Coronary artery (tissue), 2 donors: ENCODE measurements at regions not wholly inside any gene's neighbourhood (a gene's known extent, or its start where the extent isn't known, plus 50 kb on each side); places are given as distances from the start of the nearest gene placed in this dataset.

Experiments
- DNase-seq: peaks from one replicate; pipeline ENCODE4 v3.0.0-alpha.2; 2017; ENCODE audit warnings: low spot score
- H3K27ac ChIP-seq, 2 donors: fragments of 200-600 bp; sonication (generic); one replicate each; pipeline ENCODE4 v1.5.1; 2016 to 2019
- H3K4me3 ChIP-seq: fragments of 200-600 bp; sonication (generic); 2 replicates; pipeline ENCODE4 v1.5.1; 2016; ENCODE audit warnings: mild to moderate bottlenecking, moderate library complexity
- CTCF ChIP-seq: fragments of 200-600 bp; sonication (generic); IDR thresholded peaks from one replicate; pipeline ENCODE4 v1.5.1; 2019; ENCODE audit warnings: antibody characterized with exemption

GRCh38 chr16:35198223-35199199 is 1739.1 kb downstream of the TP53TG3F start:
- Histone ChIP-seq H3K27ac (no peak overlapping the region), H3K4me3 (no peak overlapping the region)
- DNase-seq: peak; percentile 52
- no peak for TF ChIP-seq CTCF

GRCh38 chr16:35200662-35201061 is 1741.2 kb downstream of the TP53TG3F start:
- Histone ChIP-seq H3K27ac (no peak overlapping the region), H3K4me3 (no peak overlapping the region)
- TF ChIP-seq CTCF: no peak
- peak; percentile 49 for DNase-seq

- no peak for DNase-seq
- Histone ChIP-seq H3K27ac (no peak overlapping the region), H3K4me3 (no peak overlapping the region)
- TF ChIP-seq CTCF: no peak
These were observed 1741.7 kb downstream of the TP53TG3F start for GRCh38 chr16:35201151-35201550.

GRCh38 chr16:35203636-35204035 is 1744.2 kb downstream of the TP53TG3F start:
- TF ChIP-seq CTCF: no peak
- no peak overlapping the region for H3K27ac ChIP-seq
- DNase-seq: peak; percentile 36
- no peak overlapping the region for H3K4me3 ChIP-seq

- H3K27ac ChIP-seq: no peak overlapping the region
- no peak overlapping the region for H3K4me3 ChIP-seq
- DNase-seq: peak; percentile 38
- TF ChIP-seq CTCF: no peak
These were observed 1747.9 kb downstream of the TP53TG3F start for GRCh38 chr16:35207059-35207999.

- Histone ChIP-seq H3K27ac (no peak overlapping the region), H3K4me3 (no peak overlapping the region)
- TF ChIP-seq CTCF: no peak
- peak; percentile 62 for DNase-seq
These were observed 1748.9 kb downstream of the TP53TG3F start for GRCh38 chr16:35208001-35208935.
